EH (cell line): ENCODE measurements at regions not wholly inside any gene's neighbourhood (a gene's known extent, or its start where the extent isn't known, plus 50 kb on each side); places are given as distances from the start of the nearest gene placed in this dataset.
"Not testable (repeated sequence)": the region's sequence is repeated elsewhere in the genome, so short reads cannot be mapped to it uniquely, and the experiment has no call there.

Experiments
- DNase-seq: peaks from one replicate; pipeline ENCODE4 v3.0.0-alpha.2; 2015; ENCODE audit warnings: low read depth

DNA sequence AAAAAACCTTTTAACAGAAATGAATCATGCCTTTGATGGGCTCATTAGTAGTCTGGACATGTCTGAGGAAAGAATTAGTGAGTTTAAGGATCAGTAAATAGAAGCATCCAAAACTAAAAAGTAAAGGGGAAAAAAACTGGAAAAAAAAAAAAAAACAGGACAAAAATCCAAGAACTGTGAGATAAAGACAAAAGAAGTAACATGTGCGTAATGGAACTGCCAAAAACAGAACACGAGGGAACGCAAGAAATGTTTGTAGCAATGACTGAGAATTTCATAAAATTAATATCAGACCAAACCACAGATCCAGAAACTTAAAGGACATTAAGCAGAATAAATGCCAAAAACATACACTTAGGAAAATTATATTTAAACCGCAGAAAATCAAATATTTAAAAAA, 77.4 kb downstream of the MS4A13 start:
- DNase-seq: no peak

- no peak for DNase-seq
Measured at GRCh38 chr11:60594998-60595642, 79.9 kb downstream of the MS4A13 start.

DNA sequence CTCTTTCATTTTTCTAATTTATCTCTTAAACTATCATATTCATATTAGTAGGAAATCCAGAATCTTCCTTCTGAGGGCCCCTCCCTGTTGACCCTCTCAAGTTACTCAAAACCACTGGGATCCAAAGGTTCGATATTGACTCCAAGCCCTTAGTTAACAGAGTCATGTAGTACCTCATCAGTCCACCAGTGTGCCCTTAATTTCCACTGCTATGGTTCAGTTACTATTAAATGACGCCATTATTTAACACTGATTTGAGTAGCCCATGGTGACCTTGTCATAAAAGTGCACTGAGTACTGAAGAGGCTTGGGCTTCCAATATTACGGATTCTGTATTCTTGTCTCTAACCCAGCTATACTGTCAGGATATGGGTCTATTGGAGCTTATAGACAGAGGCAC, 91.9 kb upstream of the MS4A8 start:
- DNase-seq: no peak

- no peak for DNase-seq
Measured at GRCh38 chr11:60609632-60610031, 89.8 kb upstream of the MS4A8 start.

DNA sequence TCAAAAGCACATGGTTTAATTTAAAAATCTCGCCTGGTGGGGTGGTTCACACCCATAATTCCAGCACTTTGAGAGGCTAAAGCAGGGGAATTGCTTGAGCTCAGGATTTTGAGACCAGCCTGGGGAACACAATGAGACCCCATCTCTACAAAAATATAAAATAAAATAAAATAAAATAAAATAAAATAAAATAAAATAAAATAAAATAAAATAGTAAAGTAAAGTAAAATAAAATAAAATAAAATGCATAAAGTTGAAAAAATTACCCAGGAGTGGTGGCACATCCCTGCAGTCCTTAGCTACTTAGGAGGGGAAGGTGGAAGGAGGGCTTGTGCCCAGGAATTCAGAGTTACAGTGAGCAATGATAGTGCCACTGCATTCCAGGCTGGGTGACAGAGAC, 88.7 kb upstream of the MS4A8 start:
- no peak for DNase-seq

GRCh38 chr11:60615497-60615896, 83.9 kb upstream of the MS4A8 start:
- DNase-seq: no peak

- DNase-seq: not testable (repeated sequence)
Measured at GRCh38 chr11:60621940-60622339, 77.5 kb upstream of the MS4A8 start.

- DNase-seq: not testable (repeated sequence)
Measured at GRCh38 chr11:60622776-60623175, 76.6 kb upstream of the MS4A8 start.

- DNase-seq: peak; percentile 37
Measured at GRCh38 chr11:60625262-60625661, 74.2 kb upstream of the MS4A8 start.

DNA sequence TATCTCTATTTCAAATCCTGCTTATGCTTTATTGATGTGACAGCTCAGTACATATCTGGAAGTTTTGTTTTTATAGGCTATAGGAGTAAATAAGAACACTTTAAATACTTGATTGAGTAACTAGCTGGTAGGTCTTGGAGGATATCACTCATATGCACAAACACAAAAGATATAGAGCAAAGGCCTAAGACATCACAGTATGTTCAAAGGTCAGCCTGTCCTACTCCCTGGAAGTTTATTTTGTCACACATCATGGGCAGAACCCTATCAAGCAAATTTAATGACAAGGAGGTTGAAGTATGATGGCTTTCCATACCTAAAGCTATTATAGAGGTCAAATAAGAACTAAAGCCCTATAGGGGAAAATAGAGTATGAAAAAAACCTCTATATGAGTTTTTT, 70.0 kb upstream of the MS4A8 start:
- DNase-seq: no peak

DNA sequence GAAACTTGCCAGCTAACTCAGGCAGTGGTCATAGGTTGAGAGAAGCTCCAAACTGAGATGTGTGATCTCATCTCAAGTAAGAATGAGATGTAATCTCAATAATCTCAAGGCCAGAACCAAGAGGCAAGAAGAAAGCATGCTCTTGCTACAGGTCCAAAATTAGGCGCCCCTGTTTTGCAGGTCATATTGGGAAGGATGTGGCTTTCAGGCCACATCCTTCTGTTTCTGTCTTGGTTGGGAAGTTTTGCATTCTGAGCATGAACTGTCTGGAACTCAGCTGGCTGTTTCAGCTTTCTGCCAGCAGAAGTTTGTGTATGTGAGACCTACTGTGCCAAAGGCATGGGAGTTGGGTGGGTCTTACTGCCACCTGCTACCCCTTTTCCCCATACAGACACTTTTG, 67.5 kb upstream of the MS4A8 start:
- no peak for DNase-seq

GRCh38 chr11:60633645-60634044, 65.8 kb upstream of the MS4A8 start:
- DNase-seq: no peak

GRCh38 chr11:60634126-60634525, 65.3 kb upstream of the MS4A8 start:
- no peak for DNase-seq

DNA sequence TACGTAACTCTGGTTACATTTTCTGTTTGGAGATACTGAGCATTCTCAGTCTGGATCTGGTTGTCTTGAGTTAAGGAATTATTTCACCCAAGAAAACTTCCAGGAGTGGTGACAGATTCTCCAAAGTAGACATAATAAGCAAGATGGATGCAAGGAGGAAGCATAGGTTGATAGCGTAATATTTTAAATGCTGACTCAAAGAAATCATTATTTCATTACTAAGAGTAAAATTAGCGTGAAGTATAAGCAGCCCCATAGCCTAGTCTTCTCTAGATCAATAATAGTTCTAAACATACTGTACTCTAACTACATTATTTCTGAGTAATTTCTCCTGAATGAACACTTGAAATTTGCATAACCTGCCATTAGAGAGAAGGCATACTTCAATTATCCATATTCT, 57.5 kb upstream of the MS4A8 start:
- DNase-seq: no peak

DNA sequence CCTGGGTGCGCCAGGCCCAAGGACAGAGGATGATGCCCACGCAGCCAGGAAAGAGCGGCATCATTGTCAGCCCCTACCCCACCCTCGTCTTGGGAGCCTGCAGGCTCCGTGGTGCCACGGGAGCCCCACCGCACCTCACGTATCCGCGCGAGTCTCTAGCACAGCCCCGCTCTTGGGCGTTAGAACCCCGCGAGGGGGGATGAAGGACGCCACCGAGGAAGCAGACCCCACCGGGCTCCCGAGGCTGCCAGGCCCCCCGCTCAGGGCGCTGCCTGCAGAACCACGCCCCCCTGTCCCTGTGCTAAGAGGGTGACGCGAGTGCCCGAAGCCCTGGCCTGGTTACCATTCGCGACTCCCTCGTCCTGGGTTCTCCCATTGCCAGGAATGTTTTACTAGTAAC, 52.3 kb upstream of the MS4A8 start:
- no peak for DNase-seq
